RWPE1 (cell line): ENCODE measurements at regions not wholly inside any gene's neighbourhood (a gene's known extent, or its start where the extent isn't known, plus 50 kb on each side); places are given as distances from the start of the nearest gene placed in this dataset.

Experiments used
- CTCF ChIA-PET: fragments of 350-600 bp; sonication (Branson Sonifier 250); formaldehyde crosslinking; extraction: SDS; loops from one replicate; lab custom pipeline; 2021; lab: Yijun Ruan, JAX
- POLR2A ChIA-PET: fragments of 400-600 bp; formaldehyde crosslinking; extraction: SDS; loops from one replicate; lab custom pipeline; 2020; ENCODE audit warnings: antibody characterized with exemption; ENCODE audit not compliant: low non-redundant PET; lab: Yijun Ruan, JAX
- DNase-seq: peaks from one replicate; pipeline ENCODE4 v3.0.0; 2012; ENCODE audit warnings: low spot score
- H3K27ac ChIP-seq: fragments of 450-650 bp; 2 replicates; pipeline ENCODE4 v1.5.1; 2017
- TF ChIP-seq, protein P1 (sequence below): fragments of 450-650 bp; conservative IDR thresholded peaks from 2 replicates; pipeline ENCODE4 v1.5.1; 2017; ENCODE audit warnings: low read depth, mild to moderate bottlenecking

- DNase-seq = peak; percentile 4
- ChIA-PET POLR2A (no interaction called here), CTCF (interaction anchor here (0.7 to 1.0 kb wide), 2 partner anchors 8 to 11 kb away, joined by 3 read pairs; no protein-coding TSS in a partner anchor)
- H3K27ac ChIP-seq = no peak overlapping the region
- TF ChIP-seq, protein P1, sequence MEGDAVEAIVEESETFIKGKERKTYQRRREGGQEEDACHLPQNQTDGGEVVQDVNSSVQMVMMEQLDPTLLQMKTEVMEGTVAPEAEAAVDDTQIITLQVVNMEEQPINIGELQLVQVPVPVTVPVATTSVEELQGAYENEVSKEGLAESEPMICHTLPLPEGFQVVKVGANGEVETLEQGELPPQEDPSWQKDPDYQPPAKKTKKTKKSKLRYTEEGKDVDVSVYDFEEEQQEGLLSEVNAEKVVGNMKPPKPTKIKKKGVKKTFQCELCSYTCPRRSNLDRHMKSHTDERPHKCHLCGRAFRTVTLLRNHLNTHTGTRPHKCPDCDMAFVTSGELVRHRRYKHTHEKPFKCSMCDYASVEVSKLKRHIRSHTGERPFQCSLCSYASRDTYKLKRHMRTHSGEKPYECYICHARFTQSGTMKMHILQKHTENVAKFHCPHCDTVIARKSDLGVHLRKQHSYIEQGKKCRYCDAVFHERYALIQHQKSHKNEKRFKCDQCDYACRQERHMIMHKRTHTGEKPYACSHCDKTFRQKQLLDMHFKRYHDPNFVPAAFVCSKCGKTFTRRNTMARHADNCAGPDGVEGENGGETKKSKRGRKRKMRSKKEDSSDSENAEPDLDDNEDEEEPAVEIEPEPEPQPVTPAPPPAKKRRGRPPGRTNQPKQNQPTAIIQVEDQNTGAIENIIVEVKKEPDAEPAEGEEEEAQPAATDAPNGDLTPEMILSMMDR = peak; percentile 21; the same call in 1 of the 2 replicates
Observed at GRCh38 chr1:101474039-101474665, 237.3 kb downstream of the S1PR1 start.

DNA sequence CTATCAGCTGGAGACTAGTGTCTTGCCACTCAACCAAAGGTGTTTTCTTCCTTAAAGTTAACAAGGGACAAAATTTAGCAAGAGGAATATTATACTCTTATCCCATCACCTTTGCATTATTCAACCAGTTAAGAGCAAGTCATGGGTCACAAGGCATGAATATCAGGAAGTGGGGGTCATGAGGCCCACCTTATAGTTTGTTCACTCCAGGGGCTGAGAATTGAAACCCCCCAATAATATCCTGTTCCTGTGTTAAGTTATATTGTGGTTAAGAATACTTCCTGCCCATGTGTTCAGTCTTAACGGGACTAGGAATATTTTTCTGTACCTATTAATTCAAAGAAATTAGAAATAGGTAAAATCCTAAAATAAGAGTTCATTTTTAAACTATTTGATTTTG lies 239.7 kb downstream of the S1PR1 start:
- no peak for DNase-seq
- CTCF ChIA-PET = no interaction called here
- TF ChIP-seq, protein P1 = no peak
- POLR2A ChIA-PET = no interaction called here
- H3K27ac ChIP-seq = no peak overlapping the region

- TF ChIP-seq, protein P1 = no peak
- ChIA-PET POLR2A (no interaction called here), CTCF (no interaction called here)
- no peak overlapping the region for H3K27ac ChIP-seq
- DNase-seq = no peak
Observed at GRCh38 chr1:101479945-101480344, 243.1 kb downstream of the S1PR1 start.

DNA sequence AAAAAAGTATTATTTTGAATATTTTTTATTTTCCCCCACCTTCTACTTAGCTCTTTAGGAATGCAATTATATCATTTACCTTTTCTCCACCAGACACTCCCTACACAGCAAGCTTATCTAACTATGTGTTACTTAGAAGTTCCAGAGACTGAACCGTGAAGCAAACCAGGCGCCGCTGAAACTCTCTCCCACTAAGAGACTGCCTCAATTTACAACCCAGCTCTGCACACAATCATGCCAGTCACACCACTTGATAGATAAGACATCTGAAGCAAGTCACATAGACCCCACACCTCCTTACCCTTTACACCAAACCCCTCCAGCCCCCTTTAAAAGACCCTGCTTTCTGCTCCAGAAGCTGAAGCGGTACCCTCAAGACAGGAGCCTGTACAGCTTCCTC lies 245.5 kb downstream of the S1PR1 start:
- no peak overlapping the region for H3K27ac ChIP-seq
- no peak for DNase-seq
- ChIA-PET POLR2A (no interaction called here), CTCF (interaction anchor here (1.0 kb wide), 1 partner anchor 9 kb away, joined by 3 read pairs; no protein-coding TSS in a partner anchor)
- TF ChIP-seq, protein P1 = no peak

GRCh38 chr1:101483982-101484688 lies 247.3 kb downstream of the S1PR1 start:
- ChIA-PET CTCF (no interaction called here), POLR2A (no interaction called here)
- no peak overlapping the region for H3K27ac ChIP-seq
- no peak for DNase-seq
- TF ChIP-seq, protein P1 = no peak

DNA sequence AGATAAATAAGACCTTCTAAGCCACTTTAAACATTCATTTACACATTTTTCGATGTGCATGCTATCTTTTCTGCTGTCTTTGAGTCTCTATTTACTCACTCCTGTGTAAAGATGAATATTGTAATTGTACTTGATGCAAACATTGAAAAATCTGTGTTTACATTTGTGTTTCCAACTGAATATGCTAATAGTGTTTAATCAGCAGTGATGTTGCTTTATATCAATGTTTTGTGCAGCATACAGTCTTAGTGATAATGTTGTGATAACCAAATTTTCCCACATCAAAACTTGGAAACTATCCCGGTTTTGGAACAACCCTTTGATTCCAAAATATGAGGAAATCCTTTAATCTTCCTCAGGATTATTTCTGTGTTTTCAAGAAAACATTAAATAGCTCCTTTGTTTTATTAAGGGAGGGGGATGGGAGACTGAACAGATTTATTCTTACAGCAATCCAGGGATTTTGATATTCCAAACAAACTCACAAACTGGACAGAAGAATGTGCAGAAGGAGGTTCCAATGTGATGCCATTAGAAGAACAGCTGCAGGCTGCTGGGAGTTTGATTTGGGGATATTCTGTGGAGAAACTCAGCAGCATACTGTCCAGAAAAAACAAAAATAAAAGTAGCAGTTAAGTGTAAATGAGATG lies 248.0 kb downstream of the S1PR1 start:
- H3K27ac ChIP-seq = no peak overlapping the region
- ChIA-PET CTCF (interaction anchor here (0.6 to 1.1 kb wide), 2 partner anchors 10 to 652 kb away, joined by 3 read pairs; no protein-coding TSS in a partner anchor), POLR2A (no interaction called here)
- TF ChIP-seq, protein P1 = no peak
- no peak for DNase-seq
